Nucleus accumbens (tissue), 56 donors: ENCODE measurements at regions not wholly inside any gene's neighbourhood (a gene's known extent, or its start where the extent isn't known, plus 50 kb on each side); places are given as distances from the start of the nearest gene placed in this dataset.

ENCODE experiments used
- DNase-seq, 56 donors: peaks; one replicate each; lab custom pipeline; 2025; lab: John Stamatoyannopoulos, UW

DNA sequence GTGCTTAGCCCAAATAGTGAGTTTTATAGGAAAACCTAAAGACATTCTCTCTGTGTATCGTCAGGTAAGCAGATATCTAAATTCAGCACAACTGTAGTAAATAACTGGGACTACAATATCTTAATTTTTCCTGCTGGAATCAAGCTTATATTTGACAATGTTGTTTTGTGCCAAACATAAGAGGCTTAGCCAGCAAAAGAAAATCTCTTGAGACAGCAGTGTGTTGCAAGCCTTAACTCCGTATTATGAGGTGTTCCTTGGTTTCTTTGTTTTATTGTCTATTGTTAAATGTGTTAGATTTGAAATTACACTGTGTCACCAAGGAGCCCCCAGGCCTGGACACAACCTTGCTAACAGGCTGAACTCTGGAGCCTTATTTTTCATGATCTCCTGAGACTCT, 1570.6 kb upstream of the GOT2 start:
- no peak for DNase-seq

DNA sequence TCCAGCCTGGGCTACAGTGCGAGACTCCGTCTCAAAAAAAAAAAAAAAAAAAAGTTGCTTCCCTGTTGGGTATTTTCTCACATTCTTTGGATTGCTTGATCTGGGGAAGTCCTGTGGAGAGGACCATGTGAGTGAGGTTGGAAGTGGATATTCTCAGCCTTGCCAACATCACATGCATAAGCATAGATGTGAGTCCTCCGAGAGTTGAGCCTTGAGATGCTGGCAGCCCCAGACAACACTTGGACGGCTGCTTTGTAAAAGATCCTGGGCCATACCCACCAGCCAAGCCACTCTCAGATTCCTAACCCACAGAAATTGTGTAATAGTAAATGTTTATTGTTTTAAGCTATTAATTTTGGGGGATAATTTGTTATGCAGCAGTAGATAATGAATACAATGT, 1570.0 kb upstream of the GOT2 start:
- DNase-seq, result no peak

DNA sequence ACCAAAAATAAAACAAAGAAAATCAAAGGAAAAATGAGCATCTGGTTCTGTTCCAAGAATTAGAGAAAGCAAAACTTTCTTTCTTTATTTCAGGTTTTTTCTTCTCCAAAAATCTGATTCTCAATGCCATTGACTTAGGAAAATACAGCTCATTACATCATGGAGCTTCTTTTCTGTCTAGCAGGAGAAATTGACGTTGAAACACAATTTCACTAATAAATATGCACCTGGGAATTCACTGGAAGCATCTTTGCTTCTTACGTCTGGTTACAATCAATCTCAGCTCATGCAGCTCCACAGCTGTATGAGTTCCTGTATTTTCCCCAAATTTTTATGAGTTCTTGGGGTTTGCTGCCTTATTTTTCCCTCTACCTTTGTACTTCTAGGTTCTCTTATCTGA, 1568.6 kb upstream of the GOT2 start:
- DNase-seq, result no peak

DNA sequence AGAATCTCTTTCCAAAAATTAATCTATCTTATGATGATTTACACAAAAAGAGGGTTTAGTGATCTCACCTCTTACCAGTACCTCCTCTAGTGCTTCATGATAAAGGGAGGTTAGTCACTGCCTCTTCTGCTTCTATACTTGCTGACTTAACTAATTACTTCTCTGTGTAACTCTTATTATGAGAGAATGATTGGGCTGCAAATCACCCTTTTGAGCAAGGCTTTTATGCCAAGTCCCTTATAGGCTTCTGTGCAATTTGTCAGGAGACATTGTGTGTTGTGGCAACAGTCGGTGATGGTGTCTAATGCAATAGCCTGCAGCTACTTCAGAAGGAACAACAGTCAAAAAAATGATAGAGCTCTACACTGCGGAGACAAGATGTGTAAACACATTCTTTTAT, 1568.1 kb upstream of the GOT2 start:
- no peak for DNase-seq

DNA sequence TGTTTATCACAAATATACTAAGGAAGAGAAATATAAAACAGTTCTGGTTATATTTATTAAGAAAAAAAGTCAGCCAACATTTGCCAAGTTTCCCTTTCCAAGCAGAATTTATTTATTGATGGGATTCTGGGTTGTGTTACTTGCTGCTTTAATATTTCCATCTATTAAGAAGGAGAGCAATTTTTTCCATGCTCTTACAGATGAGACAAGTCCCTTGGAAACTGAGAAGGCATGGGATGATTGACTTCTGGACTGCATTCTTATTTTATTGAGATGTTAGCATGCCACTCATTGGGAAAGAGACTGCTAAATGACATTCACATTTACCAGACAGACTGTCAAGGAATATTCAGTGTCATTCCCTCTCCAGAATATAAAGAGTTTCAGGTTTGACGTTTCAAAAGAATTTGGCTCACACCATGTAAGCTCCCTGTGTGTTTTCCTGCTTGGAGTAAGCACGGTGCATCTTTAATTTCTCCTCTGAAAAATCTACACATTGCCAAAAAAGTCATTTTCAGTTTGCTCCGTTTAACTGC, 1565.2 kb upstream of the GOT2 start:
- no peak for DNase-seq

DNA sequence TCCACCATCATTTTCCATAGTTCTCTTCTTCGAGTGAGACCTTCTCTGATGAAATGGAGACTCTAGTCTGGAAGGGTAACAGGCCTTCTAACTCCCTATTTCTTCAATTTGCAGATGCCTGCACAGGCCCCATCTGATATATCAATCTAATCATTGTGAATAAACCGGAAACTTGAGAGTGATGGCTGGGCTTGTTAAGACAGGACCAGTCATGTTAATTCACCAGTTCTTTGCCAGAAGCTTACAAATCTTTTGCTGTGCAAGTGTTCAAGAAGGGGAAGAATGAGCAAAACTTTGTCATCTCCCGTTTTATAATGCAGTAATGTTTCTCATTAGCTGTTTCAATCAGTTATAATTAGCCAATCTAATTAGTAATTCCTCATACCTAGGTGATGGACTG, 1561.3 kb upstream of the GOT2 start:
- no peak for DNase-seq

DNA sequence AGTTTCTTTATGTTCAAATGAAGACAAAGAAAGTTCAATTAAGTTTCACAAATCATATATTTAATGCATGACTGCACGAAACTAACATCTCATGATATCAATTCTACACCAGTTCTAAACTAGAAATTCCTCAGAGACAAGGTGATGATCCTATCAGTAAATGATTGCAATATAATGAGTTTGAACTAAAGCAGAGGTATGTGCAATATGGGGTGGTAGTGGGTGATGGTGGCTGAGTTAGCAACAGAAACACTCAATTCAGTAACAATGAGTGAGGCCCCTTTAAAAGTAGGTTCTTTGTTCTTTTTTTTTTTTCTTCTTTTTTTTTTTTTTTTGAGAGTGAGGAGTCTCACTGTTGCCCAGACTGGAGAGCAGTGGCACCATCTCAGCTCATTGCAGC, 1551.7 kb upstream of the GOT2 start:
- no peak for DNase-seq

DNA sequence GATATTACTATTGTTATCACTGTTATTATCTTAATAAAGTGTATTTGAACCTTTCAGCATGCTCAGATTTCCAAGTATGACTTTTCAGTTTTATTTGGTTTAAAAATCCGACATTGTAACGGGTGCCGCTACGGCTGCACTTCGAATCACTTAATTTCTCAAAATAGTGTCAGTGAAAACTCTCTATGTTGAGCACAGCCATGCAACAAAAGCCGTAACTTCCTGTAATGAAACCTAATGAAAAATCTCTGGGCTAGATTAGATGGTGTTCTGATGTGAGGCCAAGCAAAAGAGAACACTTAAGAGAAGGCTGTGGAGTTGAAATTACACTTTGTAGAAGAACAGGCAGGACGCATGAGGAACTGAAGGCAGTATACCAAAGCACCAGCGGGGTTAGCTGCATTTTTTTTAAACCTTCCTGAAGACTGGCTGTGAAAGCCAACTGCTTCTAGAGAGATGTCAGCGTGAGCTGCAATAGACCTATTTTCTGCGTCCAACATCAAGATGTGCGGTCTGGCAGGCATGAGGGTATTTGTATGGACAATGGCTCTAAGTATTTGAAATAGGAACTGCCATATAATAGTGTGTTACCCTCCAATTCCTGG, 1545.0 kb upstream of the GOT2 start:
- no peak for DNase-seq

DNA sequence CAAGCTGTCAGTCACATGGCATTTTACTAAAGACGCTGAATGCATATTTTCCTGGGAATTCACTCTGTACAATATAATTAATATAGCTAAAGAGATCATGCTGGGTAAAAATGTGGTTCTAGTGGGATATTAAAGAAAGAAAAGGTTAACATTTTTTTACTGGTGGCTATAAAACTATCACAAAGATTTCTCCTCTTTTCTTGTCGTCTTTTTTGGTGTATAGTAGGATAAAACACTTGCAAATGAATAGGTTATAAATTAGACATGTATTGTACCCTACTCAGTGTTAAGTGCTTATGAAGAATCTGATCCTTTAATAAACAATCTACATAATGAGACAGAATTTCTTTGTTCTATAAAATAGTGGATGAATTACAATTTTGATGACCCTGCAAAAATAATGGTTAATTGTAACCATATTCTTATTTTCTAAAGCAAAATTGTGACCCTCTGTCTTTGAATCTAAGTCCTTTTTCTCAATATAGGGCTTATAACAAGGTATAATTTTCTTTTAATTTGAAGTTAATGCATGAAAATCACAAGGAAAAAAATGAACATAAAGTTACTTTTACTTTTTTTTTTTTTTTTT, 1540.4 kb upstream of the GOT2 start:
- no peak for DNase-seq

DNA sequence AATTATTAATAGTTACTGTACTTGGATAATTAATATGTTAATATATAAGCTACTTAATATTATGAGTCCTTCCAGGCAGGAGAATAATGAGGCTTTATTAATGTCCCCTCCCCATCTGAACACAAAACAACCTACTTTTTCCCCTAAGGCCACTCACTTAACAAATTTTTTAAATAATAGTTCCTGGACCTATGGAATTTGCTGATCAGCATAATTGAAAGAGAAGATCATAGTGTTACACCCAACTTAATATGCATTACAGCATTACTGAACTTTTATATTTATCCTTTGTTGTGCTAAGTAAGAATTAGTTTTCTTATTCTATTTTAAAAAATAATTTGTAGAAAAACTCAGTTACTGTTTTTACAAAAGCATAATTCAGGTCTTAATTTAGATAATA, 1537.7 kb upstream of the GOT2 start:
- DNase-seq, result no peak

DNA sequence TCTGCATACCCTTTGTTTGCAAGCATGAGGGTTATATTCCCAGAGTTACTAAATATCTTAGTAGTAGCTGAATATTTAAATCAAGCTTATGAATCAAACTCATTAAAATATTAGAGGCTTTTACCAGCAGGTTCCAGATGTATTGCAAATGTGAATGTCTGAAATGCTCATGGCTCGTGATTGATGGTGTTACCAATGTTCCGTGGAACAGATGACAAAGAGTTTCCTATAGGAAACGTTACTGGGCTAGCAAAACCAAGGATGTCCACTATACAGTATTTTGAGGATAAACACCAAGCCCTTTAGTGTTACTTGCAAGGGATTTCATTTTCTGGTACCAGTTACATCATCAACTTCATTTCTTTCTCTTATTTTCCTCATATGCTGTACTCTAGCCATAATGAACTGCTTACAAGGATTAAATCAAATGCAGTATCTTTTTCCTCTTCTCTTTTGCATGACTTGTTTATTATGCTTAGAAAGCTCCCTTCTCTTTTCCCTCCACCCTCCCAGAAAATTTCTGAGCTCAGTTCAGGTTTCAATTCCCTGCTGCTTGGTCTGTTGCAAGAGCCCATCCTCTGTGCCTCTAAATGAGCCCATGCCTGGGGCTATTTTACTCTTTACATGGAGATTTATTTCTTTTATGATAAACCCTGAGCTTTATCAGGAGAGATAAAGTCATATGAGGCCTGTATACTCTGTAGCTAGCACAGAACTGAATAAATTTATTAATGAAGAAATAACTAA, 1537.1 kb upstream of the GOT2 start:
- DNase-seq, result no peak

DNA sequence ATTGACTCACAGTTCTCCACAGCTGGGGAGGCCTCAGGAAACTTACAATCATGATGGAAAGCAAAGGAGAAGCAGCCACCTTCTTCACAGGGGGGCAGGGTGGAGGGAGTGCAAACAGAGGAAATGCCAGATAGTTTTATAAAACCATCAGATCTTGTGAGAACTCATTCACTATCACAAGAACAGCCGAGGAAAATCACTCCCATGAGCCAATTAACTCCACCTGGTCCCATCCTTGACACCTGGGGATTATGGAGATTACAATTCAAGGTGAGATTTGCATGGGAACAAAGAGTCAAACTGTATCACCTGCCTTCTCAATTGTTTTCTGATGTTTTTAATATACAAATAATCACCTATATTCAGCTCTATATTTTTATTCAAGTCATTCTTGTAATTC, 1527.3 kb upstream of the GOT2 start:
- no peak for DNase-seq

DNA sequence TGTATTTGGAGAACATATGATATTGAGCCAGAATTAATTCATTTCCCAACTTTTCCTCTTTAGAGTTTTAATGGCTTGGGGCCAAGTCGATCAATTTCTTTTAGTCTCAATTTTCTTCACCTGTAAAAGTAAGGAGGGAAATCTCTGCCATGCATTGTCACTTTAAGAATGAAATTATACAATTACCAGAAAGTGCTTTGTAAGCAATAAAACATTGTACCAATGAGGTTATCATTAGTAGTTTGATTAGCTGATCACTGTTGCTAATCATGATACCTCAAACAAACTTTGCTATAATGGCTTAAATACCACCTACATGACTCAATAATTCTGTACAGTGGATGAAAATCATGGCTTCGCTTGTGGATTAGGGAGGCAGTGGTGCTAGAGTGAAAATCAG, 1525.8 kb upstream of the GOT2 start:
- no peak for DNase-seq

DNA sequence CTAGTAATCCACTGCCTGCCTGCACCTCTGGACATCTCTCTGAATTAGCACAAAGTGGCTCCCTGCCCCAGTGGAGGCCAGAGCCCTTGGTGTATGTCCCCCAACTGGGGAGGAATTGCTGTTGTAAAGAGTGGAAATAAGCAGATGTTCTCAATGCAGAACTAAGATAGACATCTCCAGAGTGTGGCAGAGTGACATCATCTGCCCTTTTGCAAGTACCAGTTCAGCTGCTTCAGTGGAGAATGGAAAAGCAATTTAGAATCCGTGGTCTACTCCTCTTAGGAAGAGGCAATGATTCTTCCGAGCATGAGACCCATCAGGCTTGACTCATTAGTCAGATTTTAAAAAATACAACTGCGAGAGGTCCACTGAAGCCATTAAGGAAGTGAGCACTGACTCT, 1512.0 kb upstream of the GOT2 start:
- no peak for DNase-seq

DNA sequence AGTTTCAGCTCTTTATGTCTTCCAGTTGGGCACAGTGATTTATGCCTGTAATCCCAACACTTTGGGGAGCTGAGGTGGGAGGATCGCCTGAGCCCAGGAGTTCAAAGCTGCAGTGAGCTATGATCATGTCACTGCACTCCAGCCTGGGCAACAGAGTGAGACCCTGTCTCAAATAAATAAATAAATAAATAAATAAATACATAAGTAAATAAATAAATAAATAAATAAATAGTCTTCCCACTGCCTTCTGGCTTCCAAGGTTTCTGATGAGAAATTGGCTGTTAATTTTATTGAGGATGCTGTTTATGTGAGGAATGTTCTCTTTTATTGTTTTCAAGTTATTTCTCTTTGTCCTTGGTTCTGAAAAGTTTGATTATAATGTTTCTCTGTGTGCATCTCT, 1507.6 kb upstream of the GOT2 start:
- no peak for DNase-seq

DNA sequence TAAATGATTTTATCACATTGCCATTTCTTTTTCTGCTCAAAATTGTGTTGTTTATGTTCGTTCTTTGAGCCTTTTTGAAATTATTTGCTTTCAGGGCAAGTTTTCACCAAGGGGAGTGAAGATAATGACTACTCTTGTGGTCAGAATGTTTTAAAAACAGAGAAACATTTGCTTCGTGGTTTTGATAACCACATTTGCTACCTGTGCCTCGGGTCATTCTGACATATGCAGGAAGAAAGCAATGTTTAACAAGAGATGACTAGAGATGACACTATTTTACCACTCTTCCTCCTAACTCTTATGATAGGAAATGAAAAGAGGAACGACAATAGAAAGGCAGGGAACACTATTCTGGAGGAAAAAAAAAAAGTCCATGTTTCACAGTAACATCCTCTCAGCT, 1496.5 kb upstream of the GOT2 start:
- no peak for DNase-seq

DNA sequence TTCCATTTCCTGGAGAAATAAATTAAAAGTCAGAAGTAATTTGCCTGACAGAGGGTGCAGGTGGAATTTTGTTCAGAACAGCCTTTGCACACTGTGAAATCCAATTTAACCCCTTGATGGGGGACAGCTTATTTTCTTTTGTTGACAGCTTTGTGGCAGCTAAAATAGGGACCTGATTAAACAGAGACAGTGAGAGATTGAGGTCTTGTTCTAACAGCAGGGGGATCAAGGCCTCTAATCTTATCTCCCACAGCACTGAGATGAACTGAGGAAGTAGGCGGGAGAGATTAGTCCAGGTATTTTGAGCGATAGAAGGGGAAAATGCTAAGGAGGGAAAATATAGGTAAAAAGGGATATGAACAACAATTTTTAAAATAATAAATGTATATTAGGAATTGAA, 1491.4 kb upstream of the GOT2 start:
- no peak for DNase-seq

DNA sequence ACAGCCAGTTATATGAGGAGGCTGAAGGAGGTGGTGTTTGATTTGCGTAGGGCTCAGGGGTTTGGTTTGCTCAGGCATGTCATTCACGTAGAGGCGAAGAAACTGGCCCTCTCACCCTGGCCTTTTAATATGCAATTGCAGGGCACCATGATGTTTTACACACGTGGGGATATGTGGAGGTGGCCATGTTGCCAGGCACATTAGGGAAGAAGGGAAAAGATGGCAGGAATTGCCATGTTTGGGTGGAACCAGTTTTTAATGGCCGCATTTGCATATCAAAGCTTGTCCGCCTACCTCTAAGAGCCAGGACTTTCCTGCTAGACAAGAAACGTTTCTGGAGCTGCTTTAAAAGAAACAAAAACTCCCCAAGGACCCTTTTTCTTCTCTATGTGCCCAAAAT, 1483.7 kb upstream of the GOT2 start:
- no peak for DNase-seq

DNA sequence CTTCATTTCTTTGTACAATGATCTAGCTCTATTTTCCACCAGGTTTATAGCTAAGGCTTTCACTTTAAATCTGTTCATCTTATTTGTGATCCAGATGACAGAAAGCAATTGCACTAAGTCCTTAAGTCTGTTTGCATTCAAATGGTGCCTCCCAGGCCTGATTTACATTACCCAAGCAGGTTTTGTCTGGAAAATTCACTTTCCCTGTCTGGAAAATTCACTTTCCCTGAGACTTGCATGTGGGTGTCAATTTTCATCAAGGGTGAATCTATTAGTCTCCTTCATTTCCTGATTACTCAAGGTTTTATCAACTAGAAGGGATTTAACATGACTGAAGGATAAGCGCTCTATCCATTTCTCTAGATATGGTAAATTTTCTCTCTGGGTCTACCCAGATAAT, 1480.2 kb upstream of the GOT2 start:
- DNase-seq, result no peak

DNA sequence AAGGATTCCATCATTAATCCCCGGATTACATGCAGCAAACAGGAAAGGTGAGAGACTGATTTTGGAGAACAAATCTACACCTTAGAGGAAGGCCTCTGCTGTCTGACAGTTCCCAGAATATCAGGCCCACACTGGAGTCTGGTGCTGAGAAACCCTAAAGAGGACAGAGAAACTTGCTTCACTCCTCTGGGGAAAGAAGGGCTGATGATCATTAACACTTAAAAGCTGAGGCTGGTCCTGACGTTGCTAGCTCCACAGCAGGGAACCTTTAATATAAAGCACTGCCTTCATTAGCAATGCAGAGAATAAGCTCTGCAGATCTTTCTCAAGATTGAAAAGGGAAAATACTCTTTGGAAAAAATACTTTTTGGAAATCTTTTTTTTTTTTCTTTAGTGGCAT, 1472.4 kb upstream of the GOT2 start:
- DNase-seq, result no peak

DNA sequence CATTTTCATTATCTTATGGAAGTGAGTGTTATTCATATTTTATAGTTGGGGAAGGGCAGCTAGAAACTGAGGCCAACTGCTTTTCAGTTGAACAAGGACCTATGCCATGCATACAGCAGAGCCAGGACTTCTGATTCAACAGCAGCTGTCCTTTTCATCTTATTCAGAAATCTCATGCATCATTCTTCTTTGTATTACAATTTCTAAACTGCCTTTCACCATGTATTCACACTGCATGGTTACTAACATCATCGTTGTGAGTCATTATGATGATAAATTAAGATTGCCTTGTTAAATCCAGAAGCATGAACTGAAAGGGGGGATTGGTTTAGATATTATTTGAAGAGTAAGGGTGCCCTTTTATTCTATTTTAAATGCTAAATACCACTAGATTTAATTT, 1470.1 kb upstream of the GOT2 start:
- DNase-seq, result no peak

DNA sequence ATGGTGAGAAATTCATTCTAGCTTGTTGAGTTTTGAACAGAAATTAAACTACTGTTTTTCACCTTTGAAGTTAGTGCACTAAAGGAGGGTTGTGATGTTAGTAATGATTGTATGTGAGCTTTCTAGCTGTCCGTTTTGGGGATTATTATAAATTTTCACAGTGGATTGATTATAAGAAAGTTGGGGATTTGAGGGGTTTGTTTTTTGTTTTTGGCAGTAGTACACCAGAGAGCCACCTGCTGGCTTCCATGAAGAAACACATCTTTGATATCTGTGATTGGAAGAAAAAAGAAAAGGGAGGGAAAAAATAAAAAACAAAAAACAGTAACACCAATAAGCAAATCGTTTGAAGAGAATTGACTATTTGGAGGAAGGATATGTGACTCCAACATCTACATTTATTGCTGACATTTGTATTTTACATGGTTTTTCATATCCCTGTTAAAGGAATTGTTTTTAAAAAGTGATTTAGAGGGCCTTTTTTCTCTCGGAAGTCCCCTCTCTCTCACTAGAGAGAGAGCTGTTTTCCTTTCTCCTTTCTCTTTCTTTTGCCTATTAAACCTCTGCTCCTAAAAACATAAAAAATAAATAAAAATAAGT, 1469.5 kb upstream of the GOT2 start:
- no peak for DNase-seq
